Hepatocyte (in vitro differentiated cells): ENCODE measurements at regions not wholly inside any gene's neighbourhood (a gene's known extent, or its start where the extent isn't known, plus 50 kb on each side); places are given as distances from the start of the nearest gene placed in this dataset.

ENCODE experiments used
- EZH2 ChIP-seq: fragments of 200-600 bp; sonication (generic); IDR thresholded peaks from 2 replicates; pipeline ENCODE4 v1.6.1; 2016; ENCODE audit warnings: antibody characterized with exemption, mild to moderate bottlenecking, borderline replicate concordance
- EZH2phosphoT487 ChIP-seq: fragments of 200-600 bp; sonication (generic); IDR thresholded peaks from one replicate; pipeline ENCODE4 v1.6.1; 2018; ENCODE audit warnings: antibody characterized with exemption, mild to moderate bottlenecking, low read depth, moderate library complexity; ENCODE audit not compliant: unreplicated experiment, severe bottlenecking
- TF ChIP-seq, protein P1 (sequence below): fragments of 200-600 bp; sonication (generic); IDR thresholded peaks from 2 replicates; pipeline ENCODE4 v1.5.1; 2016; ENCODE audit warnings: antibody characterized with exemption, mild to moderate bottlenecking; ENCODE audit not compliant: poor library complexity

DNA sequence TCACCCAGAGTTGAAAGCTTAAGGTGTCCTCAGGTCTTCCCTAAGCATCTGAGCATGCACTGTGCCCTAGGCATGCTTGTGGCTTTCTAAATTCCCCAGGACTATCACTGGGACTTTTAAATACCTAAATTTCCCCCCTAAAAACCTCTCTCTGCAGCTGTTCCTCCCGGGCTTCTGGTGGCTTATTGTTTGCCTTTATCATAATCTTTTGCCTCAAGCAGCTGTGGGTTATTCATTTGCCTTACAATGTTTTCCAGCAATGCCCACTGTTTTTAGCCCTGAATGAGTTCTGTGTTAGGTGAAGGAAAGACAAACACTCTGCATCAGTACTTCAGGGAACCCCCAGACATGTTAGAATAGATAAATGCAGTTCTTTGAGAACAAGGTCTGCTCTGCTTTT lies 455.0 kb downstream of the ZIC3 start:
- TF ChIP-seq, protein P1, sequence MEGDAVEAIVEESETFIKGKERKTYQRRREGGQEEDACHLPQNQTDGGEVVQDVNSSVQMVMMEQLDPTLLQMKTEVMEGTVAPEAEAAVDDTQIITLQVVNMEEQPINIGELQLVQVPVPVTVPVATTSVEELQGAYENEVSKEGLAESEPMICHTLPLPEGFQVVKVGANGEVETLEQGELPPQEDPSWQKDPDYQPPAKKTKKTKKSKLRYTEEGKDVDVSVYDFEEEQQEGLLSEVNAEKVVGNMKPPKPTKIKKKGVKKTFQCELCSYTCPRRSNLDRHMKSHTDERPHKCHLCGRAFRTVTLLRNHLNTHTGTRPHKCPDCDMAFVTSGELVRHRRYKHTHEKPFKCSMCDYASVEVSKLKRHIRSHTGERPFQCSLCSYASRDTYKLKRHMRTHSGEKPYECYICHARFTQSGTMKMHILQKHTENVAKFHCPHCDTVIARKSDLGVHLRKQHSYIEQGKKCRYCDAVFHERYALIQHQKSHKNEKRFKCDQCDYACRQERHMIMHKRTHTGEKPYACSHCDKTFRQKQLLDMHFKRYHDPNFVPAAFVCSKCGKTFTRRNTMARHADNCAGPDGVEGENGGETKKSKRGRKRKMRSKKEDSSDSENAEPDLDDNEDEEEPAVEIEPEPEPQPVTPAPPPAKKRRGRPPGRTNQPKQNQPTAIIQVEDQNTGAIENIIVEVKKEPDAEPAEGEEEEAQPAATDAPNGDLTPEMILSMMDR: no peak
- no peak for TF ChIP-seq EZH2
- no peak for TF ChIP-seq EZH2phosphoT487
